SK-N-SH treated with all-trans-retinoic acid at 6 μM for 48 hours (cell line): ENCODE measurements at regions not wholly inside any gene's neighbourhood (a gene's known extent, or its start where the extent isn't known, plus 50 kb on each side); places are given as distances from the start of the nearest gene placed in this dataset.

ENCODE experiments used
- ATAC-seq: fragments of 200-7000 bp; cut with Tn5 transposase; 3 replicates; pipeline ENCODE4 v1.9.1; 2020; ENCODE audit warnings: mild to moderate bottlenecking, moderate library complexity
- ARNTL ChIP-seq: fragments of 450-650 bp; formaldehyde crosslinking; IDR thresholded peaks from 2 replicates; pipeline ENCODE4 v1.5.0; 2020; ENCODE audit warnings: low read depth, mild to moderate bottlenecking, moderate library complexity, borderline replicate concordance
- BACH2 ChIP-seq: fragments of 250-450 bp; sonication (Bioruptor Pico); IDR thresholded peaks from 2 replicates; pipeline ENCODE4 v1.9.0; 2021; ENCODE audit warnings: mild to moderate bottlenecking, borderline replicate concordance
- CSDC2 ChIP-seq: fragments of 250-450 bp; sonication (Bioruptor Pico); IDR thresholded peaks from 2 replicates; pipeline ENCODE4 v1.5.0; 2020; ENCODE audit warnings: mild to moderate bottlenecking, moderate library complexity
- ESRRG ChIP-seq: fragments of 250-450 bp; sonication (Bioruptor Pico); IDR thresholded peaks from 2 replicates; pipeline ENCODE4 v1.6.1; 2021; ENCODE audit warnings: mild to moderate bottlenecking
- GLIS3 ChIP-seq: fragments of 250-450 bp; sonication (Bioruptor Pico); IDR thresholded peaks from 2 replicates; pipeline ENCODE4 v1.5.0; 2020; ENCODE audit warnings: mild to moderate bottlenecking, moderate library complexity
- OSR1 ChIP-seq: fragments of 250-450 bp; sonication (Bioruptor Pico); IDR thresholded peaks from 2 replicates; pipeline ENCODE4 v1.8.0; 2022; ENCODE audit warnings: moderate library complexity, mild to moderate bottlenecking, inconsistent platforms
- PPARA ChIP-seq: fragments of 250-450 bp; sonication (Bioruptor Pico); IDR thresholded peaks from 2 replicates; pipeline ENCODE4 v1.5.0; 2020; ENCODE audit warnings: mild to moderate bottlenecking, borderline replicate concordance
- TCF4 ChIP-seq: fragments of 250-450 bp; sonication (Bioruptor Pico); IDR thresholded peaks from 2 replicates; pipeline ENCODE4 v1.8.0; 2021; ENCODE audit warnings: mild to moderate bottlenecking, moderate library complexity, borderline replicate concordance
- TOX ChIP-seq: fragments of 250-450 bp; sonication (Bioruptor Pico); IDR thresholded peaks from 2 replicates; pipeline ENCODE4 v1.8.0; 2021; ENCODE audit warnings: mild to moderate bottlenecking, moderate library complexity, borderline replicate concordance
- ZFP3 ChIP-seq: fragments of 250-450 bp; sonication (Bioruptor Pico); IDR thresholded peaks from 2 replicates; pipeline ENCODE4 v1.5.0; 2020; ENCODE audit warnings: mild to moderate bottlenecking, moderate library complexity
- ZFP30 ChIP-seq: fragments of 450-650 bp; formaldehyde crosslinking; IDR thresholded peaks from 2 replicates; pipeline ENCODE4 v1.5.0; 2022; ENCODE audit warnings: mild to moderate bottlenecking, moderate library complexity
- ZNF565 ChIP-seq: fragments of 450-650 bp; formaldehyde crosslinking; conservative IDR thresholded peaks from 2 replicates; pipeline ENCODE4 v1.5.0; 2020; ENCODE audit warnings: low read depth, mild to moderate bottlenecking, moderate library complexity
- ZNF70 ChIP-seq: fragments of 450-650 bp; formaldehyde crosslinking; IDR thresholded peaks from 2 replicates; pipeline ENCODE4 v1.5.0; 2020; ENCODE audit warnings: mild to moderate bottlenecking, moderate library complexity
- ZNF8 ChIP-seq: fragments of 450-650 bp; formaldehyde crosslinking; IDR thresholded peaks from 2 replicates; pipeline ENCODE4 v1.5.0; 2020; ENCODE audit warnings: mild to moderate bottlenecking, moderate library complexity
- TF ChIP-seq, protein P1 (sequence below): fragments of 250-450 bp; sonication (Bioruptor Pico); IDR thresholded peaks from 2 replicates; pipeline ENCODE4 v1.5.1; 2021; ENCODE audit warnings: mild to moderate bottlenecking, moderate library complexity
- TF ChIP-seq, protein P2 (sequence below): fragments of 250-450 bp; sonication (Bioruptor Pico); IDR thresholded peaks from 2 replicates; pipeline ENCODE4 v1.5.1; 2020; ENCODE audit warnings: low read depth, mild to moderate bottlenecking, moderate library complexity
- TF ChIP-seq, protein P3 (sequence below): fragments of 250-450 bp; sonication (Bioruptor Pico); IDR thresholded peaks from 2 replicates; pipeline ENCODE4 v1.8.0; 2020; ENCODE audit warnings: mild to moderate bottlenecking, moderate library complexity, borderline replicate concordance
- TF ChIP-seq, protein P4 (sequence below): fragments of 250-450 bp; sonication (Bioruptor Pico); IDR thresholded peaks from 2 replicates; pipeline ENCODE4 v1.8.0; 2021; ENCODE audit warnings: low read depth, mild to moderate bottlenecking, moderate library complexity, borderline replicate concordance
- TF ChIP-seq, protein P5 (sequence below): fragments of 250-450 bp; sonication (Bioruptor Pico); IDR thresholded peaks from 2 replicates; pipeline ENCODE4 v1.5.0; 2020; ENCODE audit warnings: mild to moderate bottlenecking, moderate library complexity

DNA sequence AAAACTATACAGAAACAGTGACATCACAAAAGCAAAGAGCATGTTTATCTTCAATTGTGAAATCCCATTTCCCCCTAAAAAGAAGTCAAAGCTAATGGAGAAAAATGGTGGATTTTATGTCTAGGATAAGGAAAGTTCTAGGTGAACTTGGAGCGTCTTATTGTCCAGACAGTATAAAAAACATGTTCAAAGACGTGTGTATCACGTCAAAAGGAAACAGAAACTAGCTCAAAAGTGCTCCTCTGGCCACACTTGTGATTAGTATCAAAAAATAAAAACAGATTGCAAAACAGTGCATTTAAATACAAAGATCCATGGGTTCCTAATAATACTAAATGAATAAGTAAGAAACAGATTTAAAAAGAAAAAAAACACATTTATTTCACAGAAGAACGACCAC, 568.9 kb downstream of the ANXA1 start:
- TF ChIP-seq, protein P1, sequence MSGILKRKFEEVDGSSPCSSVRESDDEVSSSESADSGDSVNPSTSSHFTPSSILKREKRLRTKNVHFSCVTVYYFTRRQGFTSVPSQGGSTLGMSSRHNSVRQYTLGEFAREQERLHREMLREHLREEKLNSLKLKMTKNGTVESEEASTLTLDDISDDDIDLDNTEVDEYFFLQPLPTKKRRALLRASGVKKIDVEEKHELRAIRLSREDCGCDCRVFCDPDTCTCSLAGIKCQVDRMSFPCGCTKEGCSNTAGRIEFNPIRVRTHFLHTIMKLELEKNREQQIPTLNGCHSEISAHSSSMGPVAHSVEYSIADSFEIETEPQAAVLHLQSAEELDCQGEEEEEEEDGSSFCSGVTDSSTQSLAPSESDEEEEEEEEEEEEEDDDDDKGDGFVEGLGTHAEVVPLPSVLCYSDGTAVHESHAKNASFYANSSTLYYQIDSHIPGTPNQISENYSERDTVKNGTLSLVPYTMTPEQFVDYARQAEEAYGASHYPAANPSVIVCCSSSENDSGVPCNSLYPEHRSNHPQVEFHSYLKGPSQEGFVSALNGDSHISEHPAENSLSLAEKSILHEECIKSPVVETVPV, result no peak
- no peak for TF ChIP-seq GLIS3 (CRISPR knock-in tag)
- TF ChIP-seq ESRRG (CRISPR knock-in tag), result no peak
- no peak for TF ChIP-seq ZFP30 (CRISPR knock-in tag)
- no peak for TF ChIP-seq ZNF70 (CRISPR knock-in tag)
- TF ChIP-seq, protein P2, sequence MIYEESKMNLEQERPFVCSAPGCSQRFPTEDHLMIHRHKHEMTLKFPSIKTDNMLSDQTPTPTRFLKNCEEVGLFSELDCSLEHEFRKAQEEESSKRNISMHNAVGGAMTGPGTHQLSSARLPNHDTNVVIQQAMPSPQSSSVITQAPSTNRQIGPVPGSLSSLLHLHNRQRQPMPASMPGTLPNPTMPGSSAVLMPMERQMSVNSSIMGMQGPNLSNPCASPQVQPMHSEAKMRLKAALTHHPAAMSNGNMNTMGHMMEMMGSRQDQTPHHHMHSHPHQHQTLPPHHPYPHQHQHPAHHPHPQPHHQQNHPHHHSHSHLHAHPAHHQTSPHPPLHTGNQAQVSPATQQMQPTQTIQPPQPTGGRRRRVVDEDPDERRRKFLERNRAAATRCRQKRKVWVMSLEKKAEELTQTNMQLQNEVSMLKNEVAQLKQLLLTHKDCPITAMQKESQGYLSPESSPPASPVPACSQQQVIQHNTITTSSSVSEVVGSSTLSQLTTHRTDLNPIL (CRISPR knock-in tag), result no peak
- no peak for TF ChIP-seq PPARA (CRISPR knock-in tag)
- no peak for TF ChIP-seq BACH2 (CRISPR knock-in tag)
- no peak for TF ChIP-seq ZNF8 (CRISPR knock-in tag)
- no peak for TF ChIP-seq TCF4 (CRISPR knock-in tag)
- TF ChIP-seq, protein P3, sequence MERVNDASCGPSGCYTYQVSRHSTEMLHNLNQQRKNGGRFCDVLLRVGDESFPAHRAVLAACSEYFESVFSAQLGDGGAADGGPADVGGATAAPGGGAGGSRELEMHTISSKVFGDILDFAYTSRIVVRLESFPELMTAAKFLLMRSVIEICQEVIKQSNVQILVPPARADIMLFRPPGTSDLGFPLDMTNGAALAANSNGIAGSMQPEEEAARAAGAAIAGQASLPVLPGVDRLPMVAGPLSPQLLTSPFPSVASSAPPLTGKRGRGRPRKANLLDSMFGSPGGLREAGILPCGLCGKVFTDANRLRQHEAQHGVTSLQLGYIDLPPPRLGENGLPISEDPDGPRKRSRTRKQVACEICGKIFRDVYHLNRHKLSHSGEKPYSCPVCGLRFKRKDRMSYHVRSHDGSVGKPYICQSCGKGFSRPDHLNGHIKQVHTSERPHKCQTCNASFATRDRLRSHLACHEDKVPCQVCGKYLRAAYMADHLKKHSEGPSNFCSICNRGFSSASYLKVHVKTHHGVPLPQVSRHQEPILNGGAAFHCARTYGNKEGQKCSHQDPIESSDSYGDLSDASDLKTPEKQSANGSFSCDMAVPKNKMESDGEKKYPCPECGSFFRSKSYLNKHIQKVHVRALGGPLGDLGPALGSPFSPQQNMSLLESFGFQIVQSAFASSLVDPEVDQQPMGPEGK (CRISPR knock-in tag), result no peak
- no peak for TF ChIP-seq CSDC2 (CRISPR knock-in tag)
- TF ChIP-seq ARNTL (CRISPR knock-in tag), result no peak
- TF ChIP-seq OSR1, result no peak
- no peak for TF ChIP-seq ZFP3 (CRISPR knock-in tag)
- TF ChIP-seq TOX (CRISPR knock-in tag), result no peak
- TF ChIP-seq ZNF565 (CRISPR knock-in tag), result no peak
- TF ChIP-seq, protein P4, sequence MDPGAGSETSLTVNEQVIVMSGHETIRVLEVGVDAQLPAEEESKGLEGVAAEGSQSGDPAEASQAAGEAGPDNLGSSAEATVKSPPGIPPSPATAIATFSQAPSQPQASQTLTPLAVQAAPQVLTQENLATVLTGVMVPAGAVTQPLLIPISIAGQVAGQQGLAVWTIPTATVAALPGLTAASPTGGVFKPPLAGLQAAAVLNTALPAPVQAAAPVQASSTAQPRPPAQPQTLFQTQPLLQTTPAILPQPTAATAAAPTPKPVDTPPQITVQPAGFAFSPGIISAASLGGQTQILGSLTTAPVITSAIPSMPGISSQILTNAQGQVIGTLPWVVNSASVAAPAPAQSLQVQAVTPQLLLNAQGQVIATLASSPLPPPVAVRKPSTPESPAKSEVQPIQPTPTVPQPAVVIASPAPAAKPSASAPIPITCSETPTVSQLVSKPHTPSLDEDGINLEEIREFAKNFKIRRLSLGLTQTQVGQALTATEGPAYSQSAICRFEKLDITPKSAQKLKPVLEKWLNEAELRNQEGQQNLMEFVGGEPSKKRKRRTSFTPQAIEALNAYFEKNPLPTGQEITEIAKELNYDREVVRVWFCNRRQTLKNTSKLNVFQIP (CRISPR knock-in tag), result no peak
- ATAC-seq, result no peak

DNA sequence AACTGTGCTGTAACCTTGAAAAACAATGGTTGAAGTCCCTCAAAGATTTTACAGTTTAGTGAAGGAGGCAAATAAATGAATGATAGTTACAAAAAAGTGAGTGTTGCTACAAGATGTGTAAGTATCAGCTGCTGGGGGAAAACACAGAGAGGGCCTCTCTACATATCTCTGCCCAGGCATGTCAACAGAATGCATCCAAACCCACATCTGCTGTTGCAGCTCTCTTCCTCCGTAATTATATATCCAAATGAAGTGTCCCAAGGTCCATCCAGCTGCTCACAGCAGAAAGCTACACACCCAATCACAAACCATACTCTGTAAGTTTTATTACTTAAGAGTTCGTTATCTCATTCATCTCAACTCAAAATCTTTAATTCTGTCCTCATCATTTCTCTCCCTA, 584.6 kb downstream of the ANXA1 start:
- no peak for ATAC-seq

More for the DNA sequence above, 584.6 kb downstream of the ANXA1 start:
- TF ChIP-seq OSR1, result no peak
- TF ChIP-seq, protein P5, sequence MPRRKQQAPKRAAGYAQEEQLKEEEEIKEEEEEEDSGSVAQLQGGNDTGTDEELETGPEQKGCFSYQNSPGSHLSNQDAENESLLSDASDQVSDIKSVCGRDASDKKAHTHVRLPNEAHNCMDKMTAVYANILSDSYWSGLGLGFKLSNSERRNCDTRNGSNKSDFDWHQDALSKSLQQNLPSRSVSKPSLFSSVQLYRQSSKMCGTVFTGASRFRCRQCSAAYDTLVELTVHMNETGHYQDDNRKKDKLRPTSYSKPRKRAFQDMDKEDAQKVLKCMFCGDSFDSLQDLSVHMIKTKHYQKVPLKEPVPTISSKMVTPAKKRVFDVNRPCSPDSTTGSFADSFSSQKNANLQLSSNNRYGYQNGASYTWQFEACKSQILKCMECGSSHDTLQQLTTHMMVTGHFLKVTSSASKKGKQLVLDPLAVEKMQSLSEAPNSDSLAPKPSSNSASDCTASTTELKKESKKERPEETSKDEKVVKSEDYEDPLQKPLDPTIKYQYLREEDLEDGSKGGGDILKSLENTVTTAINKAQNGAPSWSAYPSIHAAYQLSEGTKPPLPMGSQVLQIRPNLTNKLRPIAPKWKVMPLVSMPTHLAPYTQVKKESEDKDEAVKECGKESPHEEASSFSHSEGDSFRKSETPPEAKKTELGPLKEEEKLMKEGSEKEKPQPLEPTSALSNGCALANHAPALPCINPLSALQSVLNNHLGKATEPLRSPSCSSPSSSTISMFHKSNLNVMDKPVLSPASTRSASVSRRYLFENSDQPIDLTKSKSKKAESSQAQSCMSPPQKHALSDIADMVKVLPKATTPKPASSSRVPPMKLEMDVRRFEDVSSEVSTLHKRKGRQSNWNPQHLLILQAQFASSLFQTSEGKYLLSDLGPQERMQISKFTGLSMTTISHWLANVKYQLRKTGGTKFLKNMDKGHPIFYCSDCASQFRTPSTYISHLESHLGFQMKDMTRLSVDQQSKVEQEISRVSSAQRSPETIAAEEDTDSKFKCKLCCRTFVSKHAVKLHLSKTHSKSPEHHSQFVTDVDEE (CRISPR knock-in tag), result no peak
- no peak for TF ChIP-seq TOX (CRISPR knock-in tag)
- TF ChIP-seq, protein P4 (CRISPR knock-in tag), result no peak
- TF ChIP-seq ZFP30 (CRISPR knock-in tag), result no peak
- TF ChIP-seq, protein P3 (CRISPR knock-in tag), result no peak
- TF ChIP-seq GLIS3 (CRISPR knock-in tag), result no peak
- TF ChIP-seq ZFP3 (CRISPR knock-in tag), result no peak
- TF ChIP-seq, protein P2 (CRISPR knock-in tag), result no peak
- no peak for TF ChIP-seq CSDC2 (CRISPR knock-in tag)
- TF ChIP-seq, protein P1, result no peak
- no peak for TF ChIP-seq ZNF8 (CRISPR knock-in tag)
- TF ChIP-seq, all 23 proteins: peak for 0
